NCI-H1417 treated with DMSO at 0.1 percent for 48 hours (cell line): ENCODE measurements at regions not wholly inside any gene's neighbourhood (a gene's known extent, or its start where the extent isn't known, plus 50 kb on each side); places are given as distances from the start of the nearest gene placed in this dataset.
"Not testable (repeated sequence)": the region's sequence is repeated elsewhere in the genome, so short reads cannot be mapped to it uniquely, and the experiment has no call there.

Experiments
- DNase-seq: peaks from one replicate; lab custom pipeline; 2025; lab: John Stamatoyannopoulos, UW

- not testable (repeated sequence) for DNase-seq
Measured at GRCh38 chr2:87574193-87575119, 173.4 kb upstream of the PLGLB2 start.

GRCh38 chr2:87575138-87575537, 172.7 kb upstream of the PLGLB2 start:
- not testable (repeated sequence) for DNase-seq

- not testable (repeated sequence) for DNase-seq
Measured at GRCh38 chr2:87577358-87577757, 170.5 kb upstream of the PLGLB2 start.

- DNase-seq: not testable (repeated sequence)
Measured at GRCh38 chr2:87582152-87582551, 165.7 kb upstream of the PLGLB2 start.

GRCh38 chr2:87582579-87582978, 165.3 kb upstream of the PLGLB2 start:
- DNase-seq: not testable (repeated sequence)

GRCh38 chr2:87583370-87583769, 164.5 kb upstream of the PLGLB2 start:
- DNase-seq: not testable (repeated sequence)

- not testable (repeated sequence) for DNase-seq
Measured at GRCh38 chr2:87583803-87584202, 164.1 kb upstream of the PLGLB2 start.

GRCh38 chr2:87584268-87584906, 163.5 kb upstream of the PLGLB2 start:
- DNase-seq: not testable (repeated sequence)

GRCh38 chr2:87587934-87588333, 160.0 kb upstream of the PLGLB2 start:
- DNase-seq: not testable (repeated sequence)

GRCh38 chr2:87592974-87593373, 154.9 kb upstream of the PLGLB2 start:
- DNase-seq: not testable (repeated sequence)

- not testable (repeated sequence) for DNase-seq
Measured at GRCh38 chr2:87593784-87594610, 153.9 kb upstream of the PLGLB2 start.

GRCh38 chr2:87594611-87594992, 153.3 kb upstream of the PLGLB2 start:
- not testable (repeated sequence) for DNase-seq

GRCh38 chr2:87595017-87595416, 152.9 kb upstream of the PLGLB2 start:
- not testable (repeated sequence) for DNase-seq

GRCh38 chr2:87600961-87601360, 146.9 kb upstream of the PLGLB2 start:
- not testable (repeated sequence) for DNase-seq

GRCh38 chr2:87602118-87602517, 145.8 kb upstream of the PLGLB2 start:
- DNase-seq: not testable (repeated sequence)

GRCh38 chr2:87602728-87603127, 145.2 kb upstream of the PLGLB2 start:
- not testable (repeated sequence) for DNase-seq

GRCh38 chr2:87603418-87604278, 144.2 kb upstream of the PLGLB2 start:
- not testable (repeated sequence) for DNase-seq

- not testable (repeated sequence) for DNase-seq
Measured at GRCh38 chr2:87604279-87604818, 143.5 kb upstream of the PLGLB2 start.

GRCh38 chr2:87604980-87605379, 142.9 kb upstream of the PLGLB2 start:
- not testable (repeated sequence) for DNase-seq

- not testable (repeated sequence) for DNase-seq
Measured at GRCh38 chr2:87608377-87609166, 139.3 kb upstream of the PLGLB2 start.
